DMS153 treated with DMSO at 0.1 percent for 48 hours (cell line): ENCODE measurements at regions not wholly inside any gene's neighbourhood (a gene's known extent, or its start where the extent isn't known, plus 50 kb on each side); places are given as distances from the start of the nearest gene placed in this dataset.
A peak's percentile ranks its signal among the peaks of the same experiment; 100 is the strongest.
"Not testable (repeated sequence)": the region's sequence is repeated elsewhere in the genome, so short reads cannot be mapped to it uniquely, and the experiment has no call there.

Experiments used
- DNase-seq: peaks from one replicate; lab custom pipeline; 2025; ENCODE audit not compliant: unreplicated experiment; lab: John Stamatoyannopoulos, UW

GRCh38 chr2:57681650-57682049, 365.0 kb upstream of the VRK2 start:
- no peak for DNase-seq

GRCh38 chr2:57685032-57685431, 361.6 kb upstream of the VRK2 start:
- DNase-seq, result no peak

- no peak for DNase-seq
Observed at GRCh38 chr2:57692395-57692794, 354.2 kb upstream of the VRK2 start.

GRCh38 chr2:57693177-57693576, 353.4 kb upstream of the VRK2 start:
- DNase-seq, result no peak

GRCh38 chr2:57693965-57694364, 352.6 kb upstream of the VRK2 start:
- DNase-seq, result no peak

- DNase-seq, result no peak
Observed at GRCh38 chr2:57696016-57696415, 350.6 kb upstream of the VRK2 start.

GRCh38 chr2:57698392-57698791, 348.2 kb upstream of the VRK2 start:
- no peak for DNase-seq

- no peak for DNase-seq
Observed at GRCh38 chr2:57698935-57699449, 347.6 kb upstream of the VRK2 start.

- no peak for DNase-seq
Observed at GRCh38 chr2:57701391-57701791, 345.2 kb upstream of the VRK2 start.

- DNase-seq, result no peak
Observed at GRCh38 chr2:57703407-57703806, 343.2 kb upstream of the VRK2 start.

- DNase-seq, result not testable (repeated sequence)
Observed at GRCh38 chr2:57707794-57708193, 338.8 kb upstream of the VRK2 start.

- no peak for DNase-seq
Observed at GRCh38 chr2:57711991-57712390, 334.6 kb upstream of the VRK2 start.

- no peak for DNase-seq
Observed at GRCh38 chr2:57720728-57721627, 325.6 kb upstream of the VRK2 start.

GRCh38 chr2:57725337-57725947, 321.2 kb upstream of the VRK2 start:
- no peak for DNase-seq

- no peak for DNase-seq
Observed at GRCh38 chr2:57726294-57726693, 320.3 kb upstream of the VRK2 start.

- DNase-seq, result no peak
Observed at GRCh38 chr2:57728691-57729090, 317.9 kb upstream of the VRK2 start.

- DNase-seq, result no peak
Observed at GRCh38 chr2:57733956-57734355, 312.6 kb upstream of the VRK2 start.

GRCh38 chr2:57740891-57741290, 305.7 kb upstream of the VRK2 start:
- DNase-seq, result no peak

GRCh38 chr2:57753636-57754035, 293.0 kb upstream of the VRK2 start:
- DNase-seq, result no peak

GRCh38 chr2:57758686-57759085, 287.9 kb upstream of the VRK2 start:
- no peak for DNase-seq

GRCh38 chr2:57759131-57759530, 287.5 kb upstream of the VRK2 start:
- DNase-seq, result no peak

- DNase-seq, result peak; percentile 87
Observed at GRCh38 chr2:57759822-57760300, 286.7 kb upstream of the VRK2 start.
